Lower leg skin (tissue), 4 donors: ENCODE measurements at regions not wholly inside any gene's neighbourhood (a gene's known extent, or its start where the extent isn't known, plus 50 kb on each side); places are given as distances from the start of the nearest gene placed in this dataset.
"Not testable (repeated sequence)": the region's sequence is repeated elsewhere in the genome, so short reads cannot be mapped to it uniquely, and the experiment has no call there.

Experiments
- DNase-seq, 2 donors: peaks; one replicate each; pipeline ENCODE4 v3.0.0-alpha.2; 2019; ENCODE audit warnings: low spot score in 2 of 2
- H3K4me3 ChIP-seq: fragments of 200-600 bp; sonication (generic); 2 replicates; pipeline ENCODE4 v1.5.1; 2017; ENCODE audit warnings: mild to moderate bottlenecking, low read depth; ENCODE audit not compliant: poor library complexity, severe bottlenecking
- POLR2A ChIP-seq, 2 donors: fragments of 450-650 bp; IDR thresholded peaks; one replicate each; pipeline ENCODE4 v1.6.1; 2016 to 2017; ENCODE audit warnings: antibody characterized with exemption in 2 of 2, mild to moderate bottlenecking in 1 of 2, moderate library complexity in 1 of 2
- WGBS, 2 donors: methylation state at CpG; one replicate each; pipeline ENCODE4 v1.1.5; 2018; 5-methylcytosine and 5-hydroxymethylcytosine counted together
- intact Hi-C: fragments of 100-400 bp; cut with DNase I; formaldehyde crosslinking; loops from one replicate; pipeline ENCODE4 v1.15.0; 2023; ENCODE audit warnings: low total_unique reads
- TF ChIP-seq, protein P1 (sequence below), 3 donors: fragments of 450-650 bp; IDR thresholded peaks; one replicate each; pipeline ENCODE4 v1.5.1; 2016; ENCODE audit warnings: antibody characterized with exemption in 3 of 3, mild to moderate bottlenecking in 3 of 3, moderate library complexity in 2 of 3

- DNase-seq, intact Hi-C loops, H3K4me3 ChIP-seq: not testable (repeated sequence)
- WGBS, 2 donors: 24 to 25% methylated on average over 5 of the region's 5 CpGs
Observed at GRCh38 chr1:148336121-148336918, 146.8 kb downstream of the PPIAL4G start.

GRCh38 chr1:148334339-148335130 is 148.6 kb downstream of the PPIAL4G start:
- 0% methylated on average over 33 of the region's 33 CpGs for WGBS, 2 donors

DNA sequence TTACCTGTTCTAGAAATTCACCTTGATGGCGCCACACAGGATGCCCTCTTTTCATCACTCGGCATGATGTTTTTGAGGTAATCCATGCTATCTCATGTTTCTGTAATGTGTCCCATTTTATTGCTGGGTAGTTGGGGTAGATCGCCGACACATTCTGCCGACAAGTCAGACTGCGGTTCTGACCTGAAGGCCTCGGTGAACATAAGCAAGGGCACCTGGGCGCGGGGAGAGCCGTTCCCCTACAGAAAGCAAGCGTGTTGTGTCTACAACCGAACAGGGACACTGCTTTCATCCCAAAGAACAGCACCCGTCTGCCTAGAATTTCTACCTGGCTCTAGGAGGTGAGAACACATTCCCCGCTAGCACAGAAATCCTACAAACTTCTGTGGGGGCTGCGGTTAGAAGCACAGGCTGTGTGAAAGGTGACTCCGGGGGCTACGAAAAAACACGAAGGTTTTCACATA is 149.2 kb downstream of the PPIAL4G start:
- WGBS, 2 donors: 17% methylated on average over 18 of the region's 18 CpGs
- H3K4me3 ChIP-seq: peak overlapping the region; percentile 15
- TF ChIP-seq, protein P1, sequence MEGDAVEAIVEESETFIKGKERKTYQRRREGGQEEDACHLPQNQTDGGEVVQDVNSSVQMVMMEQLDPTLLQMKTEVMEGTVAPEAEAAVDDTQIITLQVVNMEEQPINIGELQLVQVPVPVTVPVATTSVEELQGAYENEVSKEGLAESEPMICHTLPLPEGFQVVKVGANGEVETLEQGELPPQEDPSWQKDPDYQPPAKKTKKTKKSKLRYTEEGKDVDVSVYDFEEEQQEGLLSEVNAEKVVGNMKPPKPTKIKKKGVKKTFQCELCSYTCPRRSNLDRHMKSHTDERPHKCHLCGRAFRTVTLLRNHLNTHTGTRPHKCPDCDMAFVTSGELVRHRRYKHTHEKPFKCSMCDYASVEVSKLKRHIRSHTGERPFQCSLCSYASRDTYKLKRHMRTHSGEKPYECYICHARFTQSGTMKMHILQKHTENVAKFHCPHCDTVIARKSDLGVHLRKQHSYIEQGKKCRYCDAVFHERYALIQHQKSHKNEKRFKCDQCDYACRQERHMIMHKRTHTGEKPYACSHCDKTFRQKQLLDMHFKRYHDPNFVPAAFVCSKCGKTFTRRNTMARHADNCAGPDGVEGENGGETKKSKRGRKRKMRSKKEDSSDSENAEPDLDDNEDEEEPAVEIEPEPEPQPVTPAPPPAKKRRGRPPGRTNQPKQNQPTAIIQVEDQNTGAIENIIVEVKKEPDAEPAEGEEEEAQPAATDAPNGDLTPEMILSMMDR (IDR thresholded peaks at IDR 0.05): no peak
- no peak for TF ChIP-seq POLR2A (IDR thresholded peaks at IDR 0.05)
- no peak for DNase-seq
- intact Hi-C loops: no loop called here

More at GRCh38 chr1:148334339-148335130, 148.6 kb downstream of the PPIAL4G start:
- DNase-seq: peak; percentile 87 to 97
- intact Hi-C loops: no loop called here
- H3K4me3 ChIP-seq: peak overlapping the region; percentile 15
- TF ChIP-seq, protein P1 (IDR thresholded peaks at IDR 0.05): no peak
- TF ChIP-seq POLR2A (IDR thresholded peaks at IDR 0.05): peak in 1 of 2 donors; percentile 75

DNA sequence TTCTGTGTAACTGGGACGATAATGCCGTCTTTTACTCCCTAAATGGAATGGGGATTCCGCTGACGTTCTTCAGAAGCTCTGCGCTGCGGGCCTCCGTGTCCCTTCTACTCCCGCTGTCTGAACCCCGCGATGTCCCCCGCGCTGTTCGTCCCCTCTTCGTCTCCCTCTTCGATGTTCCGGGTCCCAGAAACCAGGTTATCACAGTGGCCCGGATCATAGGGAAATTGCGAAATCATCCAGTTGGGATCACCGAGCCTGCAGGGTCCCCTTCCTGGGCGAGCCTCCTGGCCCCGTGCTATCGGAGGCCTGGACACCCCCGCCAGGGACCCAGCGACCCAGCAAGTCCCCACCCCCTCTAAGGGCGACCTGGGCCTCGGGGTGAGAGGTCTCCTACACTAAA is 154.2 kb downstream of the PPIAL4G start:
- H3K4me3 ChIP-seq: no peak overlapping the region
- TF ChIP-seq, protein P1 (IDR thresholded peaks at IDR 0.05): no peak
- no peak for TF ChIP-seq POLR2A (IDR thresholded peaks at IDR 0.05)
- 43 to 87% methylated on average over 26 of the region's 26 CpGs for WGBS, 2 donors
- intact Hi-C loops: no loop called here
- no peak for DNase-seq

DNA sequence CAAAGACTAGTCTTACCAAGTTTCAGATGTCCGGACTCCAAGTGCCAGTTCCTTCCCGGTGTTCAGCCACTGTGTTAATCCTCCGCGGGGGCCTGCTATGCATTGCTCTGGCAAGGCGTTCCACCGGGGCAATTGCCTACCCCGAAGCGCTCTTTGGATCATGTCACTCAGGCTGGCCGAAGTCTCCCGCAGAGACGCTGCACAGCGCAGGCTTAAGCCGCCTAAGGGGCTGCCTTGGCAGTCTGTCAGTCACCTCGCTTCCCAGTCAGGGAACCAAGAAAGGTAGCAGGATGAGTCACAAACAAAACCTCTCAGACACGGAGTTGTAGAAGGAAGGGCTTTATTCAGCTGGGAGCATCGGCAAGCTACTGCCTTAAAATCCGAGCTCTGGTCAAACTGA is 158.1 kb downstream of the PPIAL4G start:
- WGBS, 2 donors: 87 to 92% methylated on average over 16 to 17 of the region's 17 CpGs
- intact Hi-C loops, DNase-seq, H3K4me3 ChIP-seq: not testable (repeated sequence)

DNA sequence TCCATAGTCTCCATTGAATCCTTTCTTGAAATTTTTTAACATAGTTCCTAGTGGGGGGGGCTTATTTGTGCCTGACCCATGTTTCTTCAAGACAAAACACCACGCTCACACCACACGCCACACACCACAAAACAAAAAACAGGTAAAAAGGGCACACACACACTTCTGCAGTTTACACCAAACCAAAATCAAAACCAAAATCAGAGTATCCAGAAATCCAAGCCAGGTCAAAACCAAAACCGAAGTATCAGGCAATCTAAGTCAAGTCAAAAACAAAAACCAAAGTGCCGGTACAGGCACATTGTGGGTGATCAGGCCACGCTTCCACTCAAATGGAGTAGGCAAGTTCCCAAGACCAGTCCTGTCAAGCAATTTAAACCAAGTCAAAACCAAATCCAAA is 158.6 kb downstream of the PPIAL4G start:
- H3K4me3 ChIP-seq, DNase-seq, intact Hi-C loops: not testable (repeated sequence)
- 93 to 97% methylated on average over 5 of the region's 5 CpGs for WGBS, 2 donors

DNA sequence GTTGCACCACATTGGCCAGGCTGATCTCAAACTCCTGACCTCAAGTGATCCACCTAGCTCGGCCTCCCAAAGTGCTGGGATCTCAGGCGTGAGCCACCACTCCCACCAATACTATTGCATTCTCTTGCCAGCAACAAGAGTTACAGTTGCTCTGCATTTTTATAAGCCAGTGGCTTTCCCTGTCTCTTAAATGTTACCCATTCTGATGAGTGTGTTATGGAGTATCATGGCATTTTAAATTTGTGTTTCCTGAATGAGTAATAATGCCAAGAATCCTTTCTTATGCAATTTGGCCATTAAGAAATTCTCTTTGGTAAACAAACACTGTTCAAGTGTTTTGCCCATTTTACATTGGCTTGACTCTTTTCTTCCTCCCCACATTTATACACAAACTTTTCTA is 163.0 kb downstream of the PPIAL4G start:
- H3K4me3 ChIP-seq, intact Hi-C loops, DNase-seq: not testable (repeated sequence)
- 93 to 95% methylated on average over 2 of the region's 2 CpGs for WGBS, 2 donors
